IMR-90 (cell line): ENCODE measurements at regions not wholly inside any gene's neighbourhood (a gene's known extent, or its start where the extent isn't known, plus 50 kb on each side); places are given as distances from the start of the nearest gene placed in this dataset.

Experiments
- BHLHE40 ChIP-seq: fragments of 150-350 bp; IDR thresholded peaks from 2 replicates; pipeline ENCODE4 v1.6.1; 2016; ENCODE audit warnings: mild to moderate bottlenecking, low read depth, low read length
- CTCF ChIP-seq: conservative IDR thresholded peaks from 2 replicates; pipeline ENCODE4 v1.5.1; 2012; ENCODE audit warnings: mild to moderate bottlenecking, low read depth, low read length, improper control_type of control experiment
- ELK1 ChIP-seq: fragments of 150-350 bp; IDR thresholded peaks from 2 replicates; pipeline ENCODE4 v1.6.1; 2016; ENCODE audit warnings: low read depth, mild to moderate bottlenecking, low read length, moderate library complexity, borderline replicate concordance
- FOS ChIP-seq: fragments of 150-350 bp; IDR thresholded peaks from 2 replicates; pipeline ENCODE4 v1.6.1; 2016; ENCODE audit warnings: low read depth, low read length
- MAFK ChIP-seq: IDR thresholded peaks from 2 replicates; pipeline ENCODE4 v1.6.1; 2012; ENCODE audit warnings: low read depth, low read length, improper control_type of control experiment
- MAZ ChIP-seq: IDR thresholded peaks from 2 replicates; pipeline ENCODE4 v1.6.1; 2012; ENCODE audit warnings: low read depth, mild to moderate bottlenecking, low read length, improper control_type of control experiment, moderate library complexity, borderline replicate concordance
- MXI1 ChIP-seq: IDR thresholded peaks from 2 replicates; pipeline ENCODE4 v1.6.1; 2012; ENCODE audit warnings: low read depth, mild to moderate bottlenecking, low read length, moderate library complexity, borderline replicate concordance
- POLR2A ChIP-seq: IDR thresholded peaks from 2 replicates; pipeline ENCODE4 v1.6.1; 2012; ENCODE audit warnings: mild to moderate bottlenecking, low read depth, low read length
- RAD21 ChIP-seq: IDR thresholded peaks from 2 replicates; pipeline ENCODE4 v1.6.1; 2012; ENCODE audit warnings: low read length, improper control_type of control experiment
- RCOR1 ChIP-seq: IDR thresholded peaks from 2 replicates; pipeline ENCODE4 v1.6.1; 2012; ENCODE audit warnings: mild to moderate bottlenecking, low read length, improper control_type of control experiment; ENCODE audit not compliant: insufficient replicate concordance
- RFX5 ChIP-seq: IDR thresholded peaks from 2 replicates; pipeline ENCODE4 v1.8.0; 2012; ENCODE audit warnings: low read depth, mild to moderate bottlenecking, low read length, moderate library complexity
- SMC3 ChIP-seq: fragments of 150-350 bp; IDR thresholded peaks from 2 replicates; pipeline ENCODE4 v1.6.1; 2016; ENCODE audit warnings: low read depth, mild to moderate bottlenecking, antibody characterized with exemption, low read length, moderate library complexity
- USF2 ChIP-seq: fragments of 150-350 bp; IDR thresholded peaks from 2 replicates; pipeline ENCODE4 v1.6.1; 2017; ENCODE audit warnings: mild to moderate bottlenecking, antibody characterized with exemption, low read length, low read depth

- no peak for TF ChIP-seq CTCF
- no peak for TF ChIP-seq MAZ
- TF ChIP-seq POLR2A: no peak
- no peak for TF ChIP-seq SMC3
- no peak for TF ChIP-seq FOS
- no peak for TF ChIP-seq RCOR1
- TF ChIP-seq MAFK: no peak
- TF ChIP-seq BHLHE40: no peak
- TF ChIP-seq MXI1: no peak
- no peak for TF ChIP-seq RAD21
- no peak for TF ChIP-seq ELK1
- TF ChIP-seq USF2: no peak
- no peak for TF ChIP-seq RFX5
Measured at GRCh38 chr15:53840681-53841080, 81.2 kb upstream of the WDR72 start.
